GM19372 (cell line): ENCODE measurements at regions not wholly inside any gene's neighbourhood (a gene's known extent, or its start where the extent isn't known, plus 50 kb on each side); places are given as distances from the start of the nearest gene placed in this dataset.
A peak's percentile ranks its signal among the peaks of the same experiment; 100 is the strongest.
"Not testable (repeated sequence)": the region's sequence is repeated elsewhere in the genome, so short reads cannot be mapped to it uniquely, and the experiment has no call there.

Experiments used
- ATAC-seq: cut with Tn5 transposase; IDR thresholded peaks from one replicate; pipeline ENCODE4 v1.9.1; 2021; ENCODE audit warnings: mild to moderate bottlenecking, low read depth, moderate library complexity; ENCODE audit not compliant: unreplicated experiment

- no peak for ATAC-seq
Measured at GRCh38 chr14:88064841-88065240, 59.9 kb downstream of the GPR65 start.

GRCh38 chr14:88069677-88070076, 64.7 kb downstream of the GPR65 start:
- ATAC-seq, result no peak

- ATAC-seq, result peak; percentile 71
Measured at GRCh38 chr14:88075269-88075981, 70.5 kb downstream of the GPR65 start.

- no peak for ATAC-seq
Measured at GRCh38 chr14:88078525-88078924, 73.6 kb downstream of the GPR65 start.

- ATAC-seq, result no peak
Measured at GRCh38 chr14:88079624-88080023, 74.7 kb downstream of the GPR65 start.

GRCh38 chr14:88085736-88086135, 80.8 kb downstream of the GPR65 start:
- no peak for ATAC-seq

GRCh38 chr14:88089445-88089844, 84.5 kb downstream of the GPR65 start:
- ATAC-seq, result no peak

GRCh38 chr14:88092529-88092928, 87.6 kb downstream of the GPR65 start:
- no peak for ATAC-seq

GRCh38 chr14:88095791-88096190, 90.9 kb downstream of the GPR65 start:
- no peak for ATAC-seq

GRCh38 chr14:88098163-88098562, 93.2 kb downstream of the GPR65 start:
- no peak for ATAC-seq

- no peak for ATAC-seq
Measured at GRCh38 chr14:88104710-88105109, 99.8 kb downstream of the GPR65 start.

GRCh38 chr14:88106377-88106776, 101.4 kb downstream of the GPR65 start:
- no peak for ATAC-seq

- ATAC-seq, result not testable (repeated sequence)
Measured at GRCh38 chr14:88127669-88128068, 122.7 kb downstream of the GPR65 start.

GRCh38 chr14:88128816-88129215, 123.9 kb downstream of the GPR65 start:
- ATAC-seq, result no peak

- no peak for ATAC-seq
Measured at GRCh38 chr14:88129306-88130056, 124.5 kb downstream of the GPR65 start.

GRCh38 chr14:88130057-88130432, 125.1 kb downstream of the GPR65 start:
- ATAC-seq, result no peak
